ENCODE measurements at regions not wholly inside any gene's neighbourhood (a gene's known extent, or its start where the extent isn't known, plus 50 kb on each side); places are given as distances from the start of the nearest gene placed in this dataset.
A peak's percentile ranks its signal among the peaks of the same experiment; 100 is the strongest.

DNA sequence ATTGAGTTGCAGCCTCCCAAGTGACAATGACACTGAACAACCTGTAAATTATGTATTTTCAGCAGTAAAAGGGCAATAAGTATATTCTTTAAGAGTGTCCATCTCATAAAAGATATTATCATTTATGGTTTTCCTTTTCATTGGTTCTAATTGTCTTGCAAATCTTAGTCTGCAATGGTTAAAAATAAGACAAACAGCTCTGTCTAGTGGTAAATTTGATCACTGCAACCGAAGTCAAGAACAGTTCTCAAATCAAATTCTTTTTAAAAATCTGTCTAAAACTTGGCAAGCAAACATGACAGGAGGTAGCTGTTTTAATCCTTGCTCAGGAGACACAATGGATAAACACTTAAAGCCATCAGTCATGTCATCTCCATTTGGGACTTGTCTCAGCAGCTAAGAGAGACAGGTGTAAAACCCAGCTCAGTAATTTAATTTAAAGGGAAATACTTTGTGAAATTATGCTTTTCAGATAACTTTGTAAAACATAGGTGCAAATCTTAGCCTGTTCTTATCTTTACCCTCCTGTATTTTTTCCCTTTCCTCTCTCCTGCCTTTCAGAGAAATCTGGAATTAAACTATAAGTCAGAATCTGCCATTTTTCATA, 150.3 kb upstream of the ARHGEF26 start:
- Histone ChIP-seq H3K27me3 (replicated peaks) (no peaks in the 10 kb centered on the region), H3K36me3 (replicated peaks) (no peaks in the 10 kb centered on the region), H3K4me3 (ENCODE audit: low read depth, low read length) (no peak overlapping the region), H3K27ac (no peak overlapping the region)
- in situ Hi-C loops (cut with HindIII; ENCODE audit: low pct_ligation_motif_present, low sequenced_read_pairs): no loop called here
- DNase-seq: peak; percentile 31
- TF ChIP-seq, protein P1, sequence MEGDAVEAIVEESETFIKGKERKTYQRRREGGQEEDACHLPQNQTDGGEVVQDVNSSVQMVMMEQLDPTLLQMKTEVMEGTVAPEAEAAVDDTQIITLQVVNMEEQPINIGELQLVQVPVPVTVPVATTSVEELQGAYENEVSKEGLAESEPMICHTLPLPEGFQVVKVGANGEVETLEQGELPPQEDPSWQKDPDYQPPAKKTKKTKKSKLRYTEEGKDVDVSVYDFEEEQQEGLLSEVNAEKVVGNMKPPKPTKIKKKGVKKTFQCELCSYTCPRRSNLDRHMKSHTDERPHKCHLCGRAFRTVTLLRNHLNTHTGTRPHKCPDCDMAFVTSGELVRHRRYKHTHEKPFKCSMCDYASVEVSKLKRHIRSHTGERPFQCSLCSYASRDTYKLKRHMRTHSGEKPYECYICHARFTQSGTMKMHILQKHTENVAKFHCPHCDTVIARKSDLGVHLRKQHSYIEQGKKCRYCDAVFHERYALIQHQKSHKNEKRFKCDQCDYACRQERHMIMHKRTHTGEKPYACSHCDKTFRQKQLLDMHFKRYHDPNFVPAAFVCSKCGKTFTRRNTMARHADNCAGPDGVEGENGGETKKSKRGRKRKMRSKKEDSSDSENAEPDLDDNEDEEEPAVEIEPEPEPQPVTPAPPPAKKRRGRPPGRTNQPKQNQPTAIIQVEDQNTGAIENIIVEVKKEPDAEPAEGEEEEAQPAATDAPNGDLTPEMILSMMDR (IDR thresholded peaks at IDR 0.05; ENCODE audit: low read depth, low read length, missing control alignments): peak; percentile 50

DNA sequence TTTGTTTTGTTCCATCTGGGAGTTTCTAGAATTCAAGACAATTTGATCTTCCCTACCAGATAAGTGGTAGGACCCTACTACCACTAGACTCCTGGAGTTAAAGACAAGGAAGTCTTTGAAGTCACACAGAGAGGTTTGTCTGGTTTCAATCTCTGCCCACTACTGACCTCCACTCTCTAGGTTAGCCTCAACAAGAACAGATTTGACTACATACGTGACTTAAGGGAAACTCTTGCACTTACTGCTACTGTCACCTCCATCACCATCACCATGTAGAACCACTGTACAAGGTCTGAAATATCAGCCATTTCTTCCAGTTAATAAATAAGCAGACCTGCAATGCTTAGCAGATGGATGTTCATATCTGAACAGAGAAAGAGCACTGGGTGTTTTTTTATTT, 148.3 kb upstream of the ARHGEF26 start:
- TF ChIP-seq, protein P1 (IDR thresholded peaks at IDR 0.05; ENCODE audit: low read depth, low read length, missing control alignments): no peak
- in situ Hi-C loops (cut with HindIII; ENCODE audit: low pct_ligation_motif_present, low sequenced_read_pairs): no loop called here
- no peak for DNase-seq
- H3K27me3 ChIP-seq (replicated peaks): no peaks in the 10 kb centered on the region
- H3K4me3 ChIP-seq (ENCODE audit: low read depth, low read length): no peak overlapping the region
- no peaks in the 10 kb centered on the region for H3K36me3 ChIP-seq (replicated peaks)
- no peak overlapping the region for H3K27ac ChIP-seq

DNA sequence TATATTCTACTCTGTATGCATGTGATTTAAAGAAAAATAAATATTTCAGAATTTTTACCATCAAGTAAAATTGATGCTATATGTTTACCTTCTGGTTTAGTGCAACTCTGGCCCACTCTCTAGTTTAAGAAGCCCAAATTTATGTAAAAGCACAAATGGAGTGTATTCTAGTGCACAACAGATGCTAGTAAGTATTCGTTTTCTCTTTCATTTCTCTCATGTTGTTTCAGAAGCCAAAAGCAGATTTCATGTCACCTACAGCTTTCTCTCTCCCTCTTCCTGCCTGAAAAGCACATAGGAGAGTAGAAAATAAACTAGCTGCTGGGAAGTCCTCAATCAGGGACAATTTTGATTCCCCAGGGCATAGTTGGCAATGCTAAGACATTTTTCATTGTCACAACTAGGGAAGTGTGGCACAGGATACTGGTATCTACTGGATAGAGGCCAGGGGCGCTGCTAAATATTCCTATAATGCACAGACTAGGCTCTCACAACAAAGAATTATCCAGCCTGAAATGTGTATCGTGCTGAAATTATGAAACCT, 147.4 kb upstream of the ARHGEF26 start:
- DNase-seq: no peak
- in situ Hi-C loops (cut with HindIII; ENCODE audit: low pct_ligation_motif_present, low sequenced_read_pairs): no loop called here
- no peaks in the 10 kb centered on the region for H3K36me3 ChIP-seq (replicated peaks)
- H3K4me3 ChIP-seq (ENCODE audit: low read depth, low read length): no peak overlapping the region
- H3K27me3 ChIP-seq (replicated peaks): no peaks in the 10 kb centered on the region
- no peak overlapping the region for H3K27ac ChIP-seq
- TF ChIP-seq, protein P1 (IDR thresholded peaks at IDR 0.05; ENCODE audit: low read depth, low read length, missing control alignments): no peak

DNA sequence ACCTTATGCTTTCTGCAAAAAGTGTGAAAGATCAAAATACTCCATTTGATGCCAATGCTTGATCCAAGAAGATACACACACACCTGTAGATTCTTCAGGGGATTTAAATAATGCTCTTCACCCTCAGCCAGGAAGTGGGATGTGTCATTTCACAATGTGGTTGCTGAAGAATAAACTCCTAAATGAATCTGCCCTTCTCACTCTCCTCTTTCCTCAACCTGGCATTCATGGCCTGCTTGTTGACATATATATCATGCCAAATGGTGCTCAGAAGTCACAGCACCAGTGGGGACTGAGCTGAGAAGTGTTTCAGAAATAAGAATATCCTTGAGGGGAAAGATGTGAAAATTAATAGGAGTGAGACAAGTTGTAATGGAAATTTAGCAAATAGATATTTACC, 146.6 kb upstream of the ARHGEF26 start:
- TF ChIP-seq, protein P1 (IDR thresholded peaks at IDR 0.05; ENCODE audit: low read depth, low read length, missing control alignments): no peak
- no peak overlapping the region for H3K27ac ChIP-seq
- no peak for DNase-seq
- H3K36me3 ChIP-seq (replicated peaks): no peaks in the 10 kb centered on the region
- no peaks in the 10 kb centered on the region for H3K27me3 ChIP-seq (replicated peaks)
- in situ Hi-C loops (cut with HindIII; ENCODE audit: low pct_ligation_motif_present, low sequenced_read_pairs): no loop called here
- no peak overlapping the region for H3K4me3 ChIP-seq (ENCODE audit: low read depth, low read length)

DNA sequence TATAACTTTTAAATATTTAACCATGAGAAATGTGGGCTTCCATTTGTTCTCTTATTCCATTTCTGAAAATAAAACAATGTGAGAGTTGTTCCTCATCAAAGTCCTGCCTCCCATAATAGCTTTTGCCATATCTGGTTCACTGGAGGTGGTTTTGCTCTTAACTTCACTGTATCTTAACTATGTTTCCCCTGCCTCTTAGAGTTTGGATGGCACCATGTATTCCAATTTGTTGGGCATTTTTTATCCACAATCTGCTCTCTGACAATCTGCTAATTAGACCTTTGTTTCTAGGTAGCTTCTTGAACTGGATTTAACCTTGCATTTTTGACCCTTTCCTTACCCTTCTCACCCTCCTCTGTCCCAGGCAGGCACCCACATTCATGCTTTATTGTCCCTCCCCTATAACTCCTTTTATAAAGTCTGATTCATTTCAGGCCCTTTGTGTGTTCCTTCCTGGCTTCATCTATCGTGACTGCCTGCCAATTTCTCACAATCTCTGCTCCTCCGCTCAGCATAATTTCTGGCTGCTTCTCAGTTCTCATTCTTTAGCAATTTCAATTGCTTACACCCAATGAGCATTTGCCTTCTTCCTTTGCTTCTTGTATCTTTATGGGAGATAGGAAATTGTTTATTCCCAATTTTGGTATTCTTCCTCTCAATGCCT, 144.2 kb upstream of the ARHGEF26 start:
- no peaks in the 10 kb centered on the region for H3K36me3 ChIP-seq (replicated peaks)
- H3K4me3 ChIP-seq (ENCODE audit: low read depth, low read length): no peak overlapping the region
- peak; percentile 16 for DNase-seq
- H3K27ac ChIP-seq: no peak overlapping the region
- in situ Hi-C loops (cut with HindIII; ENCODE audit: low pct_ligation_motif_present, low sequenced_read_pairs): no loop called here
- TF ChIP-seq, protein P1 (IDR thresholded peaks at IDR 0.05; ENCODE audit: low read depth, low read length, missing control alignments): no peak
- no peaks in the 10 kb centered on the region for H3K27me3 ChIP-seq (replicated peaks)
